ENCODE measurements at regions not wholly inside any gene's neighbourhood (a gene's known extent, or its start where the extent isn't known, plus 50 kb on each side); places are given as distances from the start of the nearest gene placed in this dataset.

DNA sequence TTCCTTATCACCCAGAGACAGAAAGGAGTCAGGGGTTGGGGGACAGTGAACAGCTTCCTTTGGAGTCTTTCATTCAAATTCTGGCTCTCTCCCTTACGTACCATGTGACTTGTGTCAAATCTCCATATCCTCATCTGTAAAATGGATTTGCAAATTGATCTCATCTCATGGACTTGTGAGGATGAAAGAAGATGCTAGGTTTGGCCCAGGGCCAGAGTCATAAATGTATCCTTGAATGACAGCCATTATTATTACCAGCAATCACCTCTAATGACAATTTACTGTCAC lies 67.8 kb upstream of the POLG start:
- TF ChIP-seq, protein P1, sequence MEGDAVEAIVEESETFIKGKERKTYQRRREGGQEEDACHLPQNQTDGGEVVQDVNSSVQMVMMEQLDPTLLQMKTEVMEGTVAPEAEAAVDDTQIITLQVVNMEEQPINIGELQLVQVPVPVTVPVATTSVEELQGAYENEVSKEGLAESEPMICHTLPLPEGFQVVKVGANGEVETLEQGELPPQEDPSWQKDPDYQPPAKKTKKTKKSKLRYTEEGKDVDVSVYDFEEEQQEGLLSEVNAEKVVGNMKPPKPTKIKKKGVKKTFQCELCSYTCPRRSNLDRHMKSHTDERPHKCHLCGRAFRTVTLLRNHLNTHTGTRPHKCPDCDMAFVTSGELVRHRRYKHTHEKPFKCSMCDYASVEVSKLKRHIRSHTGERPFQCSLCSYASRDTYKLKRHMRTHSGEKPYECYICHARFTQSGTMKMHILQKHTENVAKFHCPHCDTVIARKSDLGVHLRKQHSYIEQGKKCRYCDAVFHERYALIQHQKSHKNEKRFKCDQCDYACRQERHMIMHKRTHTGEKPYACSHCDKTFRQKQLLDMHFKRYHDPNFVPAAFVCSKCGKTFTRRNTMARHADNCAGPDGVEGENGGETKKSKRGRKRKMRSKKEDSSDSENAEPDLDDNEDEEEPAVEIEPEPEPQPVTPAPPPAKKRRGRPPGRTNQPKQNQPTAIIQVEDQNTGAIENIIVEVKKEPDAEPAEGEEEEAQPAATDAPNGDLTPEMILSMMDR (IDR thresholded peaks at IDR 0.05; ENCODE audit: insufficient read depth, low read length), result no peak
- TF ChIP-seq, protein P2, sequence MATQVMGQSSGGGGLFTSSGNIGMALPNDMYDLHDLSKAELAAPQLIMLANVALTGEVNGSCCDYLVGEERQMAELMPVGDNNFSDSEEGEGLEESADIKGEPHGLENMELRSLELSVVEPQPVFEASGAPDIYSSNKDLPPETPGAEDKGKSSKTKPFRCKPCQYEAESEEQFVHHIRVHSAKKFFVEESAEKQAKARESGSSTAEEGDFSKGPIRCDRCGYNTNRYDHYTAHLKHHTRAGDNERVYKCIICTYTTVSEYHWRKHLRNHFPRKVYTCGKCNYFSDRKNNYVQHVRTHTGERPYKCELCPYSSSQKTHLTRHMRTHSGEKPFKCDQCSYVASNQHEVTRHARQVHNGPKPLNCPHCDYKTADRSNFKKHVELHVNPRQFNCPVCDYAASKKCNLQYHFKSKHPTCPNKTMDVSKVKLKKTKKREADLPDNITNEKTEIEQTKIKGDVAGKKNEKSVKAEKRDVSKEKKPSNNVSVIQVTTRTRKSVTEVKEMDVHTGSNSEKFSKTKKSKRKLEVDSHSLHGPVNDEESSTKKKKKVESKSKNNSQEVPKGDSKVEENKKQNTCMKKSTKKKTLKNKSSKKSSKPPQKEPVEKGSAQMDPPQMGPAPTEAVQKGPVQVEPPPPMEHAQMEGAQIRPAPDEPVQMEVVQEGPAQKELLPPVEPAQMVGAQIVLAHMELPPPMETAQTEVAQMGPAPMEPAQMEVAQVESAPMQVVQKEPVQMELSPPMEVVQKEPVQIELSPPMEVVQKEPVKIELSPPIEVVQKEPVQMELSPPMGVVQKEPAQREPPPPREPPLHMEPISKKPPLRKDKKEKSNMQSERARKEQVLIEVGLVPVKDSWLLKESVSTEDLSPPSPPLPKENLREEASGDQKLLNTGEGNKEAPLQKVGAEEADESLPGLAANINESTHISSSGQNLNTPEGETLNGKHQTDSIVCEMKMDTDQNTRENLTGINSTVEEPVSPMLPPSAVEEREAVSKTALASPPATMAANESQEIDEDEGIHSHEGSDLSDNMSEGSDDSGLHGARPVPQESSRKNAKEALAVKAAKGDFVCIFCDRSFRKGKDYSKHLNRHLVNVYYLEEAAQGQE (IDR thresholded peaks at IDR 0.05; ENCODE audit: insufficient replicate concordance, low read depth), result no peak
- no peak for TF ChIP-seq POLR2AphosphoS5 (IDR thresholded peaks at IDR 0.05; ENCODE audit: low read depth)
- TF ChIP-seq GABPA (IDR thresholded peaks at IDR 0.05; ENCODE audit: low read depth), result no peak
- no peak for TF ChIP-seq SPI1 (IDR thresholded peaks at IDR 0.05; ENCODE audit: borderline replicate concordance, low read depth)

Measured in HL-60 (cell line).